AG04450 (cell line): ENCODE measurements at regions not wholly inside any gene's neighbourhood (a gene's known extent, or its start where the extent isn't known, plus 50 kb on each side); places are given as distances from the start of the nearest gene placed in this dataset.
A peak's percentile ranks its signal among the peaks of the same experiment; 100 is the strongest.
"Not testable (repeated sequence)": the region's sequence is repeated elsewhere in the genome, so short reads cannot be mapped to it uniquely, and the experiment has no call there.

Source experiments
- CTCF ChIA-PET: fragments of 300-600, 350-600 bp; formaldehyde crosslinking; extraction: SDS; loops from one replicate; lab custom pipeline; 2022; ENCODE audit warnings: antibody characterized with exemption, inconsistent platforms; lab: Charles Lee
- POLR2A ChIA-PET: fragments of 350-600 bp; formaldehyde crosslinking; extraction: SDS; loops from one replicate; lab custom pipeline; 2021; ENCODE audit warnings: antibody characterized with exemption, inconsistent platforms; lab: Yijun Ruan, JAX
- DNase-seq: peaks from one replicate; pipeline ENCODE4 v3.0.0-alpha.2; 2011; ENCODE audit warnings: low read depth, low spot score
- H3K27ac ChIP-seq: one replicate; pipeline ENCODE4 v1.5.1; 2012; ENCODE audit warnings: low read depth, low read length, control low read depth
- H3K27me3 ChIP-seq: one replicate; pipeline ENCODE4 v1.6.0; 2012; ENCODE audit warnings: low read length; ENCODE audit not compliant: control insufficient read depth, insufficient read depth
- H3K4me3 ChIP-seq: 2 replicates; pipeline ENCODE4 v1.5.1; 2011; ENCODE audit warnings: mild to moderate bottlenecking, low read depth, low read length, control low read depth
- H3K9me3 ChIP-seq: 2 replicates; pipeline ENCODE4 v1.5.1; 2012; ENCODE audit warnings: low read length; ENCODE audit not compliant: control insufficient read depth, insufficient read depth
- TF ChIP-seq, protein P1 (sequence below): IDR thresholded peaks from 2 replicates; pipeline ENCODE4 v1.5.1; 2011; ENCODE audit warnings: low read depth, low read length, control low read depth, inconsistent platforms

DNA sequence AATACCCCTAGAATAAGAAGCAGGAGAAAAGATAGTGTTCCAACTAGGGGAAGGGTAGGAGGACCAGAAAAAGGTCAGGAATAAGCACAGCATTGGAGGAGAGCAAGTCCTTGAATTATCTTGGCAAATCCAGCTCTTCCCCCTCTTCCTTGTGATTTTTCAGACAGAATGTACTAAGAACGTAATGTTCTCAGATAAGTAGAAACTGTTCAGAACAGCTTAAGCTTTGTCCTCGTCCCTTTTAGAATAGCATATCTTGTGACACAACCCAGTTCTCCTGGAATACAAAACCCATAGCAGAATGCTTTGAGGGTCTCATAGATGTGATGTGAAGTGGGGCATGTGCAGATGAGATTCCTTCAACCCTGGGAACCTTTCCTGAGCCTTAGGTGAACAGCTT, 97.4 kb downstream of the EMB start:
- TF ChIP-seq, protein P1, sequence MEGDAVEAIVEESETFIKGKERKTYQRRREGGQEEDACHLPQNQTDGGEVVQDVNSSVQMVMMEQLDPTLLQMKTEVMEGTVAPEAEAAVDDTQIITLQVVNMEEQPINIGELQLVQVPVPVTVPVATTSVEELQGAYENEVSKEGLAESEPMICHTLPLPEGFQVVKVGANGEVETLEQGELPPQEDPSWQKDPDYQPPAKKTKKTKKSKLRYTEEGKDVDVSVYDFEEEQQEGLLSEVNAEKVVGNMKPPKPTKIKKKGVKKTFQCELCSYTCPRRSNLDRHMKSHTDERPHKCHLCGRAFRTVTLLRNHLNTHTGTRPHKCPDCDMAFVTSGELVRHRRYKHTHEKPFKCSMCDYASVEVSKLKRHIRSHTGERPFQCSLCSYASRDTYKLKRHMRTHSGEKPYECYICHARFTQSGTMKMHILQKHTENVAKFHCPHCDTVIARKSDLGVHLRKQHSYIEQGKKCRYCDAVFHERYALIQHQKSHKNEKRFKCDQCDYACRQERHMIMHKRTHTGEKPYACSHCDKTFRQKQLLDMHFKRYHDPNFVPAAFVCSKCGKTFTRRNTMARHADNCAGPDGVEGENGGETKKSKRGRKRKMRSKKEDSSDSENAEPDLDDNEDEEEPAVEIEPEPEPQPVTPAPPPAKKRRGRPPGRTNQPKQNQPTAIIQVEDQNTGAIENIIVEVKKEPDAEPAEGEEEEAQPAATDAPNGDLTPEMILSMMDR: no peak
- DNase-seq: no peak
- ChIA-PET POLR2A (no interaction called here), CTCF (no interaction called here)
- Histone ChIP-seq H3K27ac (no peak overlapping the region), H3K9me3 (0 out of 2 replicates have a peak, but pooled peaks cover 2% of the 10 kb centered on the region), H3K4me3 (no peak overlapping the region), H3K27me3 (no peaks in the 10 kb centered on the region)

DNA sequence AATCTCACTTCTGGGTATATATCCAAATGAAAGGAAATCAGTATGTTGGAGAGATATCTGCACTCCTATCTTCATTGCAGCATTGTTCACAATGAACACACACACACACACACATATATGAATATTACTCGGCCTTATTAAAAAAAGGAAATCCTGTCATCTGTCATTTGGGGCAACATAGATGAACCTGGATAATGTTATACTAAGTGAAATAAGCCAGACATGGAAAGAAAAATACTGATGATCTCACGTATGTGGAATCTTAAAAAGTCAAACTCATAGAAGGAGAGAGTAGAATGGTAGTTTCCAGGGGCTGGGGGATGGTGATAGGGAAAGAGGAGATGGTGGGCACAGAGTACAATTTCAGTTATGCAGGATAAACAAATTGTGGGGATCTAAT, 100.3 kb downstream of the EMB start:
- CTCF ChIA-PET: no interaction called here
- H3K27me3 ChIP-seq: no peaks in the 10 kb centered on the region
- POLR2A ChIA-PET: no interaction called here
- no peak overlapping the region for H3K4me3 ChIP-seq
- DNase-seq: no peak
- H3K9me3 ChIP-seq: peaks cover 2% of the 10 kb centered on the region; the same call in 1 of the 2 replicates
- no peak overlapping the region for H3K27ac ChIP-seq
- TF ChIP-seq, protein P1: no peak

DNA sequence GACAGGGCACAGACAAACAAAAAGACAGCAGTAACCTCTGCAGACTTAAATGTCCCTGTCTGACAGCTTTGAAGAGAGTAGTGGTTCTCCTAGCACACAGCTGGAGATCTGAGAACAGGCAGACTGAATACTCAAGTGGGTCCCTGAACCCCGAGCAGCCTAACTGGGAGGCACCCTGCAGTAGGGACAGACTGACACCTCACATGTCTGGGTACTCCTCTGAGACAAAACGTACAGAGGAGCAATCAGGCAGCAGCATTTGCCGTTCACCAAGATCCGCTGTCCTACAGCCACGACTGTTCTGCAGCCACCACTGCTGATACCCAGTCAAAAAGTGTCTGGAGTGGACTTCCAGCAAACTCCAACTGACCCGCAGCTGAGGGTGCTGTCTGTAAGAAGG, 110.5 kb downstream of the EMB start:
- CTCF ChIA-PET, POLR2A ChIA-PET, H3K27me3 ChIP-seq, H3K4me3 ChIP-seq, DNase-seq, H3K27ac ChIP-seq: not testable (repeated sequence)
- H3K9me3 ChIP-seq: peaks cover 10% of the 10 kb centered on the region

DNA sequence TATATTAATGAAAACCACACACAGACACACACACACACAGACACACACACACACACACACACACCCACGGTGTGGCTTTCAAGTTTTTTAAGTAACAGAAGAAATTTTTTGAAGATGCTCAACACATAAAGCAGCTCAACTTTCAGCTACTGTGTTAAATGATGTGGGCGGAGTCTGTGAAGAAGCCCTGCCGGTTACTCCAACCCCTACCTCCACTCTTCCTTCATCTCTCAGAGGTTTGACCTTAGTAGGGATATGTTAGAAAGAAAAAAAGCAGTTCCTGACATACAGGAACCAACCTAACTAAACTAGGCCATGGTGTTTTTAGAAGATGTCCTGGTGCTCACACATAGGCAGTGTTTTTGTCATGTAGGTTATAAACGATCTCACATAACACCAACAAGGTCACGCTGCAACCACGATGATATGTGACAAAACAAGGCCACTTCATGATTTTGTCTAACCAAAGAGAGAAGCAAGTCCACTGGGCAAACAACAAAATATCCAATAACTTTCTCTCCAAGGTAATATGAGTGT, 112.8 kb downstream of the EMB start:
- CTCF ChIA-PET: no interaction called here

DNA sequence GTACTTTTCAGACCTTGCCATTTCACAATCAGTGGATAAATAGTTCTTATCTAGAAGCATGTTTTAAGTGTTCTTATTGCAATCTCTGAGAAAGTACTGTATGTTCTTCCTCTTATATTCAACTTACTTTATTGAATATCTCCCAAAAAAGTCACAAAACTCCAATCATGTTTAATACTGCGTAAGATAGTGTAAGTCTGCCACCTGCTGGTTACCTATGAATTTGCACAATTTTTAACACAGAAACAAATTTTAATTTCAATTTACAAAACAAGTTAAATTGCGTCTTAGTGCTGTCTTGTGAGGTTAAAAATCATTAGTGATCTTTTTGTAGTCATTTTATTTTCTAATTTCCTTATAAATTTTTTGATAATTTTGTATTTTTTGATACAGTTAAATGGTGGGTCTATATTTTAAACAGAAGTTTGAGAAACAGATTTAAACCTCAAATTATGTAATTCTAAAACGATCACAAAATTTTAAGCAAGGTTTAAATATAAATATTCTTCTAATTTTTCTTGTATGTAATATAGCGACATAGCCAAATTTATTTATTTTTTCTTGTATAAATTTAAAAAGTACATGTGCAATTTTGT, 115.8 kb downstream of the EMB start:
- CTCF ChIA-PET: interaction anchor here (0.6 kb wide), 1 partner anchor 286 kb away, joined by 3 read pairs; no protein-coding TSS in a partner anchor
- H3K27ac ChIP-seq: no peak overlapping the region
- DNase-seq: no peak
- no peaks in the 10 kb centered on the region for H3K27me3 ChIP-seq
- TF ChIP-seq, protein P1: peak; percentile 72
- POLR2A ChIA-PET: no interaction called here
- H3K4me3 ChIP-seq: no peak overlapping the region
- H3K9me3 ChIP-seq: peaks cover 5% of the 10 kb centered on the region

More for the DNA sequence above, 112.8 kb downstream of the EMB start:
- peaks cover 10% of the 10 kb centered on the region for H3K9me3 ChIP-seq
- H3K4me3 ChIP-seq: no peak overlapping the region
- POLR2A ChIA-PET: no interaction called here
- H3K27me3 ChIP-seq: no peaks in the 10 kb centered on the region
- TF ChIP-seq, protein P1: no peak
- DNase-seq: no peak
- H3K27ac ChIP-seq: no peak overlapping the region
